Keratinocyte (primary cell): ENCODE measurements at regions not wholly inside any gene's neighbourhood (a gene's known extent, or its start where the extent isn't known, plus 50 kb on each side); places are given as distances from the start of the nearest gene placed in this dataset.

ENCODE experiments used
- DNase-seq: peaks from one replicate; pipeline ENCODE4 v3.0.0-alpha.2; 2011; ENCODE audit warnings: low read depth, missing footprints, low spot score
- FAIRE-seq: peaks from 2 replicates; lab custom pipeline; 2011; peaks lifted over from hg19 to GRCh38; lab: Jason Lieb, UNC
- H2AFZ ChIP-seq: 2 replicates; pipeline ENCODE4 v1.6.0; 2012; ENCODE audit warnings: low read length, control low read depth, inconsistent platforms; ENCODE audit not compliant: control insufficient read depth
- H3K27ac ChIP-seq: 2 replicates; pipeline ENCODE4 v1.5.1; 2011; ENCODE audit warnings: low read length; ENCODE audit not compliant: control insufficient read depth, insufficient read depth
- H3K27me3 ChIP-seq: 3 replicates; pipeline ENCODE4 v1.6.0; 2011; ENCODE audit warnings: low read length; ENCODE audit not compliant: control insufficient read depth, insufficient read depth; ENCODE audit errors: extremely low read depth
- H3K36me3 ChIP-seq, 2 experiments: 2 replicates in 1 of 2; 3 replicates in 1 of 2; pipeline ENCODE4 v1.5.1; 2011; ENCODE audit warnings: low read length in 2 of 2, mild to moderate bottlenecking in 1 of 2; ENCODE audit not compliant: control insufficient read depth in 2 of 2, insufficient read depth in 2 of 2; ENCODE audit errors: extremely low read depth in 1 of 2
- H3K4me1 ChIP-seq: 3 replicates; pipeline ENCODE4 v1.5.1; 2011; ENCODE audit warnings: low read length; ENCODE audit not compliant: control insufficient read depth, insufficient read depth; ENCODE audit errors: extremely low read depth
- H3K4me2 ChIP-seq: 3 replicates; pipeline ENCODE4 v1.6.0; 2011; ENCODE audit warnings: low read depth, low read length; ENCODE audit not compliant: control insufficient read depth, insufficient read depth; ENCODE audit errors: extremely low read depth
- H3K4me3 ChIP-seq, 3 experiments: fragments of 200-600 bp in 1 of 3; sonication (generic) in 1 of 3; 2 replicates in 2 of 3; 3 replicates in 1 of 3; pipeline ENCODE4 v1.5.1; 2011 to 2016; ENCODE audit warnings: low read length in 3 of 3, mild to moderate bottlenecking in 3 of 3, control low read depth in 2 of 3, inconsistent platforms in 1 of 3, low read depth in 1 of 3, mixed read lengths in 1 of 3, mixed run types in 1 of 3, moderate library complexity in 1 of 3; ENCODE audit not compliant: control insufficient read depth in 2 of 3, insufficient read depth in 2 of 3; ENCODE audit errors: extremely low read depth in 1 of 3
- H3K79me2 ChIP-seq: 2 replicates; pipeline ENCODE4 v1.6.0; 2012; ENCODE audit warnings: low read length; ENCODE audit not compliant: control insufficient read depth, insufficient read depth
- H3K9ac ChIP-seq: 3 replicates; pipeline ENCODE4 v1.6.0; 2011; ENCODE audit warnings: low read length; ENCODE audit not compliant: control insufficient read depth, insufficient read depth; ENCODE audit errors: extremely low read depth
- H3K9me1 ChIP-seq: 3 replicates; pipeline ENCODE4 v1.6.0; 2011; ENCODE audit warnings: low read length; ENCODE audit not compliant: control insufficient read depth, insufficient read depth; ENCODE audit errors: extremely low read depth
- H3K9me3 ChIP-seq: 2 replicates; pipeline ENCODE4 v1.5.1; 2012; ENCODE audit warnings: low read depth, low read length; ENCODE audit not compliant: control insufficient read depth
- H4K20me1 ChIP-seq: 3 replicates; pipeline ENCODE4 v1.6.0; 2011; ENCODE audit warnings: low read length; ENCODE audit not compliant: control insufficient read depth, insufficient read depth; ENCODE audit errors: extremely low read depth
- EZH2 ChIP-seq: IDR thresholded peaks from one replicate; pipeline ENCODE4 v1.6.1; 2012; ENCODE audit warnings: inconsistent platforms, mild to moderate bottlenecking, low read length, moderate library complexity
- dilution Hi-C: fragments of 300-500 bp; cut with MboI; formaldehyde crosslinking; loops from one replicate; pipeline ENCODE4 v1.7.0; 2020; ENCODE audit warnings: low sequenced_read_pairs; ENCODE audit not compliant: extremely low pct_ligation_motif_present
- TF ChIP-seq, protein P1 (sequence below), 3 experiments: IDR thresholded peaks in 1 of 3; conservative IDR thresholded peaks in 1 of 3; optimal IDR thresholded peaks in 1 of 3; 2 replicates in 2 of 3; 3 replicates in 1 of 3; pipeline versions ENCODE3 to v1.5.1; 2011; ENCODE audit warnings: low read length in 3 of 3, mild to moderate bottlenecking in 3 of 3, moderate library complexity in 2 of 3, control low read depth in 1 of 3, inconsistent platforms in 1 of 3; ENCODE audit not compliant: insufficient read depth in 2 of 3; ENCODE audit errors: extremely low read depth in 1 of 3

GRCh38 chr13:73773168-73773549, 361.0 kb downstream of the KLF12 start:
- Histone ChIP-seq H4K20me1 (no peaks in the 10 kb centered on the region), H3K36me3 (no peaks in the 10 kb centered on the region), H3K9ac (no peak overlapping the region), H3K4me1 (no peaks in the 10 kb centered on the region), H2AFZ (no peak overlapping the region), H3K9me1 (no peaks in the 10 kb centered on the region), H3K4me3 (no peak overlapping the region), H3K79me2 (no peaks in the 10 kb centered on the region), H3K9me3 (no peaks in the 10 kb centered on the region), H3K4me2 (no peak overlapping the region), H3K27ac (no peak overlapping the region), H3K27me3 (no peaks in the 10 kb centered on the region)
- no peak for TF ChIP-seq EZH2
- TF ChIP-seq, protein P1, sequence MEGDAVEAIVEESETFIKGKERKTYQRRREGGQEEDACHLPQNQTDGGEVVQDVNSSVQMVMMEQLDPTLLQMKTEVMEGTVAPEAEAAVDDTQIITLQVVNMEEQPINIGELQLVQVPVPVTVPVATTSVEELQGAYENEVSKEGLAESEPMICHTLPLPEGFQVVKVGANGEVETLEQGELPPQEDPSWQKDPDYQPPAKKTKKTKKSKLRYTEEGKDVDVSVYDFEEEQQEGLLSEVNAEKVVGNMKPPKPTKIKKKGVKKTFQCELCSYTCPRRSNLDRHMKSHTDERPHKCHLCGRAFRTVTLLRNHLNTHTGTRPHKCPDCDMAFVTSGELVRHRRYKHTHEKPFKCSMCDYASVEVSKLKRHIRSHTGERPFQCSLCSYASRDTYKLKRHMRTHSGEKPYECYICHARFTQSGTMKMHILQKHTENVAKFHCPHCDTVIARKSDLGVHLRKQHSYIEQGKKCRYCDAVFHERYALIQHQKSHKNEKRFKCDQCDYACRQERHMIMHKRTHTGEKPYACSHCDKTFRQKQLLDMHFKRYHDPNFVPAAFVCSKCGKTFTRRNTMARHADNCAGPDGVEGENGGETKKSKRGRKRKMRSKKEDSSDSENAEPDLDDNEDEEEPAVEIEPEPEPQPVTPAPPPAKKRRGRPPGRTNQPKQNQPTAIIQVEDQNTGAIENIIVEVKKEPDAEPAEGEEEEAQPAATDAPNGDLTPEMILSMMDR (optimal IDR thresholded peaks at IDR 0.05 in 1 of 3, IDR thresholded peaks at IDR 0.05 in 1 of 3, conservative IDR thresholded peaks at IDR 0.05 in 1 of 3; ENCODE audit: extremely low read depth in 1 of 3, insufficient read depth in 2 of 3, low read length in 3 of 3), result no peak
- FAIRE-seq (no peak), DNase-seq (no peak)
- dilution Hi-C loops, result no loop called here

- no peaks in the 10 kb centered on the region for H3K9me1 ChIP-seq
- no peak overlapping the region for H3K27ac ChIP-seq
- H3K79me2 ChIP-seq, result no peaks in the 10 kb centered on the region
- H3K27me3 ChIP-seq, result no peaks in the 10 kb centered on the region
- H3K4me2 ChIP-seq, result no peak overlapping the region
- H2AFZ ChIP-seq, result no peak overlapping the region
- no peaks in the 10 kb centered on the region for H3K36me3 ChIP-seq
- dilution Hi-C loops, result no loop called here
- no peaks in the 10 kb centered on the region for H3K4me1 ChIP-seq
- TF ChIP-seq, protein P1 (optimal IDR thresholded peaks at IDR 0.05 in 1 of 3, IDR thresholded peaks at IDR 0.05 in 1 of 3, conservative IDR thresholded peaks at IDR 0.05 in 1 of 3; ENCODE audit: extremely low read depth in 1 of 3, insufficient read depth in 2 of 3, low read length in 3 of 3), result no peak
- TF ChIP-seq EZH2, result no peak
- no peak overlapping the region for H3K4me3 ChIP-seq
- FAIRE-seq, result no peak
- DNase-seq, result no peak
- no peak overlapping the region for H3K9ac ChIP-seq
- no peaks in the 10 kb centered on the region for H4K20me1 ChIP-seq
- no peaks in the 10 kb centered on the region for H3K9me3 ChIP-seq
These were observed 361.6 kb downstream of the KLF12 start for GRCh38 chr13:73772449-73773167.
